ENCODE measurements at regions not wholly inside any gene's neighbourhood (a gene's known extent, or its start where the extent isn't known, plus 50 kb on each side); places are given as distances from the start of the nearest gene placed in this dataset.

DNA sequence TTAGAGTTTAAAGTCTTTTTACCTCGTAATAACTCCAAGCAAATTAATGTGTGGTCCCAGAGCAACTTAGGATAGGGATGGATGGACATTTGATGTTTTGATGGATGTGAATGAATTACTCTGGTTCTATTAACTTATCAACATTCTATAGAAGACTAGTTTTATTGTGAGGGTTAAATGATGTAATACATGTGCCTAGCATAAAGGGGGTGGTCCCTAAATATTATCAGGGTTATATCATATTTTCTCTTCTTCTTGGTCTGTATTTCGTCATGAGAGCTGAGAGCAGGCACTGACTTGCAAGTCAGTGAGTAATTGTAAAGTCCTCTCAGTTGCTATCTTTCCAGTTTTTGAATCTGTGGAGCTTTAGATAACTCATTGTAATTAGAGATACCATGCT, 219.3 kb downstream of the GATA3 start:
- Histone ChIP-seq H3K4me1 (ENCODE audit: insufficient read depth) (no peaks in the 10 kb centered on the region), H3K9me2 (replicated peaks; ENCODE audit: insufficient read depth) (no peaks in the 10 kb centered on the region), H3K4me3 (no peak overlapping the region), H4K20me1 (ENCODE audit: insufficient read depth, poor library complexity, severe bottlenecking) (no peaks in the 10 kb centered on the region), H3K9me3 (ENCODE audit: low read depth) (no peaks in the 10 kb centered on the region), H3K79me2 (no peaks in the 10 kb centered on the region), H3K27ac (no peak overlapping the region), H3K27me3 (no peaks in the 10 kb centered on the region), H3K36me3 (replicated peaks; ENCODE audit: insufficient read depth, low read depth) (no peaks in the 10 kb centered on the region), H3K4me2 (no peak overlapping the region), H2AFZ (no peak overlapping the region)
- 63% methylated on average over 2 of the region's 2 CpGs for WGBS (ENCODE audit: low lambda C conversion rate, missing lambda C conversion rate)
- TF ChIP-seq EZH2 (IDR thresholded peaks at IDR 0.05; ENCODE audit: borderline replicate concordance) (no peak), EZH2phosphoT487 (IDR thresholded peaks at IDR 0.05; ENCODE audit: low read depth, severe bottlenecking, unreplicated experiment) (no peak)
- TF ChIP-seq, protein P1, sequence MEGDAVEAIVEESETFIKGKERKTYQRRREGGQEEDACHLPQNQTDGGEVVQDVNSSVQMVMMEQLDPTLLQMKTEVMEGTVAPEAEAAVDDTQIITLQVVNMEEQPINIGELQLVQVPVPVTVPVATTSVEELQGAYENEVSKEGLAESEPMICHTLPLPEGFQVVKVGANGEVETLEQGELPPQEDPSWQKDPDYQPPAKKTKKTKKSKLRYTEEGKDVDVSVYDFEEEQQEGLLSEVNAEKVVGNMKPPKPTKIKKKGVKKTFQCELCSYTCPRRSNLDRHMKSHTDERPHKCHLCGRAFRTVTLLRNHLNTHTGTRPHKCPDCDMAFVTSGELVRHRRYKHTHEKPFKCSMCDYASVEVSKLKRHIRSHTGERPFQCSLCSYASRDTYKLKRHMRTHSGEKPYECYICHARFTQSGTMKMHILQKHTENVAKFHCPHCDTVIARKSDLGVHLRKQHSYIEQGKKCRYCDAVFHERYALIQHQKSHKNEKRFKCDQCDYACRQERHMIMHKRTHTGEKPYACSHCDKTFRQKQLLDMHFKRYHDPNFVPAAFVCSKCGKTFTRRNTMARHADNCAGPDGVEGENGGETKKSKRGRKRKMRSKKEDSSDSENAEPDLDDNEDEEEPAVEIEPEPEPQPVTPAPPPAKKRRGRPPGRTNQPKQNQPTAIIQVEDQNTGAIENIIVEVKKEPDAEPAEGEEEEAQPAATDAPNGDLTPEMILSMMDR (IDR thresholded peaks at IDR 0.05; ENCODE audit: poor library complexity) = no peak
- DNase-seq (ENCODE audit: low spot score) = no peak

DNA sequence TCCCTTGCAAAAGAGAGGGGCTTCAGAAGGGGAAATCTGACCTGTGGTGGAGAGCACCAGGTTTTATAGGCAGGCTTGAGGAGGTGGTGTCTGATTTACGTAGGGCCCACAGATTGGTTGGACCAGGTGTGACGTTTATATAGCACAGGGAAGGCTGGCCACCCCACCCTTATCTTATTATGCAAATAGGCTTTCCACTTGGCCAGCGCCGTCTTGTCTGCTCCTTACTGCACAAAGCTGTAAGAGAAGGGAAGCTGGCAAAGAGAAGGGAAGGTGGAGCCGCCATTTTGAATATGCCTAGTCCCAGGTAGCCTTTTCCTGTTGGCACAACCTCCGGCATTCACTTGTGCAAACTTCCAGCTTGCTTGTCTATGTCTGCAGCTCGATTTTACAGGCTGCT, 221.4 kb downstream of the GATA3 start:
- TF ChIP-seq, protein P1 (IDR thresholded peaks at IDR 0.05; ENCODE audit: poor library complexity) = no peak
- WGBS (ENCODE audit: low lambda C conversion rate, missing lambda C conversion rate) = 72% methylated on average over 7 of the region's 7 CpGs
- H3K36me3 ChIP-seq (replicated peaks; ENCODE audit: insufficient read depth, low read depth) = no peaks in the 10 kb centered on the region
- no peaks in the 10 kb centered on the region for H3K4me1 ChIP-seq (ENCODE audit: insufficient read depth)
- H4K20me1 ChIP-seq (ENCODE audit: insufficient read depth, poor library complexity, severe bottlenecking) = no peaks in the 10 kb centered on the region
- H3K27ac ChIP-seq = no peak overlapping the region
- no peaks in the 10 kb centered on the region for H3K9me2 ChIP-seq (replicated peaks; ENCODE audit: insufficient read depth)
- no peaks in the 10 kb centered on the region for H3K9me3 ChIP-seq (ENCODE audit: low read depth)
- H3K79me2 ChIP-seq = no peaks in the 10 kb centered on the region
- no peak overlapping the region for H2AFZ ChIP-seq
- H3K27me3 ChIP-seq = no peaks in the 10 kb centered on the region
- H3K4me2 ChIP-seq = no peak overlapping the region
- no peak overlapping the region for H3K4me3 ChIP-seq
- DNase-seq (ENCODE audit: low spot score) = no peak

DNA sequence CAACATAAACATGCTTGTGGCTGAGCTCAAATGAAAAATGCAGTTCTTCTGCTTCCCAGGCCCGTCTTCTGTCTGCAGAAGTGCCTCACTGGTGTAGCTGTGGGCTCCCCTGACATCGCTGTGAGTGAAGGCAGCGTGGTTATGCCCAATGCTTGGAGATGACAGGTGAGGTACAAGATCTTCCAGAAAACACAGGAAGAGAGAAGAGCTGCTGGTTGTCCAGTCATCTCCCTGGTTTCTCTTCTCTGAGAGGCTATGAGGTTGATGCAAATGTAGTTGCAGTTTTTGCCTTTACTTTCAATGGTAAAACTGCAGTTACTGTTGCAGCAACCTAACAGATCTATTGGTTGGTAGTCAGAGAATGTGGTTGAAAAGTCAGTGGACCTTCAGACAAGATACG, 223.6 kb downstream of the GATA3 start:
- no peaks in the 10 kb centered on the region for H3K9me2 ChIP-seq (replicated peaks; ENCODE audit: insufficient read depth)
- no peaks in the 10 kb centered on the region for H3K9me3 ChIP-seq (ENCODE audit: low read depth)
- H3K27ac ChIP-seq = no peak overlapping the region
- H3K36me3 ChIP-seq (replicated peaks; ENCODE audit: insufficient read depth, low read depth) = no peaks in the 10 kb centered on the region
- no peak for DNase-seq (ENCODE audit: low spot score)
- no peak overlapping the region for H2AFZ ChIP-seq
- no peaks in the 10 kb centered on the region for H3K27me3 ChIP-seq
- TF ChIP-seq EZH2phosphoT487 (IDR thresholded peaks at IDR 0.05; ENCODE audit: low read depth, severe bottlenecking, unreplicated experiment) (no peak), EZH2 (IDR thresholded peaks at IDR 0.05; ENCODE audit: borderline replicate concordance) (no peak)
- TF ChIP-seq, protein P1 (IDR thresholded peaks at IDR 0.05; ENCODE audit: poor library complexity) = no peak
- no peaks in the 10 kb centered on the region for H3K4me1 ChIP-seq (ENCODE audit: insufficient read depth)
- no peak overlapping the region for H3K4me2 ChIP-seq
- H4K20me1 ChIP-seq (ENCODE audit: insufficient read depth, poor library complexity, severe bottlenecking) = no peaks in the 10 kb centered on the region
- no peak overlapping the region for H3K4me3 ChIP-seq
- 89% methylated on average over 4 of the region's 4 CpGs for WGBS (ENCODE audit: low lambda C conversion rate, missing lambda C conversion rate)
- H3K79me2 ChIP-seq = no peaks in the 10 kb centered on the region

DNA sequence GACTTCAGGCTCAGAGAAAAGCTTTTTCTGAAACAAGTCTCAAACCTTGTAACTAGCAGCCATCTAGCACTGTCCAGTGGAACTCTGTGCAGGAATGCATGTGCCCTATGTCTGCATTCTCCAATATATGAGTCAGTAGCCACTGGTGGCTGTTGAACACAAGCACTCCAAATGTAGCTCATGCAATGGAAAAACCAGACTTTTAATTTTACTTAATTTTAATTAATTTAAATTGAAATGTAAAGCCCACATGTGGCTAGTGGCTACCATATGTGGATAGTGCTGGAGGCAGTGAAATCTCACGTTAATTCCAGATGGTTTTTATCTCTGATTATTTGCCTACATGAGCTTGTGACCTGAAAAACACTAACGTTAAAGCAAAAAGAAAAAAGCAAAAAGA, 225.1 kb downstream of the GATA3 start:
- Histone ChIP-seq H3K36me3 (replicated peaks; ENCODE audit: insufficient read depth, low read depth) (no peaks in the 10 kb centered on the region), H3K4me1 (ENCODE audit: insufficient read depth) (no peaks in the 10 kb centered on the region), H3K79me2 (no peaks in the 10 kb centered on the region), H3K4me3 (no peak overlapping the region), H3K27ac (no peak overlapping the region), H3K9me3 (ENCODE audit: low read depth) (no peaks in the 10 kb centered on the region), H3K27me3 (no peaks in the 10 kb centered on the region), H2AFZ (no peak overlapping the region), H3K9me2 (replicated peaks; ENCODE audit: insufficient read depth) (no peaks in the 10 kb centered on the region), H3K4me2 (no peak overlapping the region), H4K20me1 (ENCODE audit: insufficient read depth, poor library complexity, severe bottlenecking) (no peaks in the 10 kb centered on the region)
- peak; percentile 24 for DNase-seq (ENCODE audit: low spot score)
- WGBS (ENCODE audit: low lambda C conversion rate, missing lambda C conversion rate) = 57% methylated on average over 2 of the region's 2 CpGs
- TF ChIP-seq, protein P1 (IDR thresholded peaks at IDR 0.05; ENCODE audit: poor library complexity) = no peak
- no peak for TF ChIP-seq EZH2phosphoT487 (IDR thresholded peaks at IDR 0.05; ENCODE audit: low read depth, severe bottlenecking, unreplicated experiment)
- TF ChIP-seq EZH2 (IDR thresholded peaks at IDR 0.05; ENCODE audit: borderline replicate concordance) = no peak
